SK-N-SH (cell line): ENCODE measurements at regions not wholly inside any gene's neighbourhood (a gene's known extent, or its start where the extent isn't known, plus 50 kb on each side); places are given as distances from the start of the nearest gene placed in this dataset.

ENCODE experiments used
- CTCF ChIA-PET: fragments of 300-600, 350-600 bp; formaldehyde crosslinking; extraction: SDS; loops from one replicate; lab custom pipeline; 2021; lab: Yijun Ruan, JAX
- POLR2A ChIA-PET: fragments of 350-600 bp; sonication (Branson Sonifier 250); formaldehyde crosslinking; extraction: SDS; loops from one replicate; lab custom pipeline; 2020; ENCODE audit warnings: antibody characterized with exemption, inconsistent platforms; lab: Yijun Ruan, JAX
- DNase-seq: peaks from one replicate; pipeline ENCODE4 v3.0.0; 2012
- H2AFZ ChIP-seq: fragments of 200-600 bp; sonication (generic); 2 replicates; pipeline ENCODE4 v1.8.1; 2016; ENCODE audit warnings: antibody characterized with exemption, mild to moderate bottlenecking, low read depth
- H3F3A ChIP-seq: fragments of 200-600 bp; sonication (generic); replicated peaks from 2 replicates; pipeline ENCODE3; 2016; ENCODE audit warnings: antibody characterized with exemption, mild to moderate bottlenecking; ENCODE audit not compliant: insufficient read depth
- H3K27ac ChIP-seq, 2 experiments: fragments of 200-500 bp in 1 of 2; fragments of 200-600 bp in 1 of 2; sonication (Bioruptor generic) in 1 of 2; sonication (generic), shearing (Covaris generic) in 1 of 2; 2 replicates each; pipeline versions ENCODE4 v1.5.1 to v1.6.1; 2014 to 2016; ENCODE audit warnings: low read depth in 2 of 2, inconsistent platforms in 1 of 2, low read length in 1 of 2, mild to moderate bottlenecking in 1 of 2, mixed read lengths in 1 of 2
- H3K27me3 ChIP-seq: fragments of 200-600 bp; sonication (generic), shearing (Covaris generic); 2 replicates; pipeline ENCODE4 v1.6.1; 2016; ENCODE audit warnings: mixed run types; ENCODE audit not compliant: insufficient read depth
- H3K36me3 ChIP-seq, 2 experiments: fragments of 200-500 bp in 1 of 2; fragments of 200-600 bp in 1 of 2; sonication (Bioruptor generic) in 1 of 2; sonication (generic) in 1 of 2; replicated peaks in 1 of 2; 2 replicates each; pipeline versions ENCODE3 to v1.5.1; 2014 to 2016; ENCODE audit warnings: low read length in 1 of 2, mild to moderate bottlenecking in 1 of 2; ENCODE audit not compliant: insufficient read depth in 2 of 2, control insufficient read depth in 1 of 2
- H3K4me1 ChIP-seq, 2 experiments: fragments of 200-500 bp in 1 of 2; fragments of 200-600 bp in 1 of 2; sonication (Bioruptor generic) in 1 of 2; sonication (generic), shearing (Covaris generic) in 1 of 2; 2 replicates each; pipeline versions ENCODE4 v1.5.1 to v1.6.1; 2014 to 2016; ENCODE audit warnings: low read depth in 1 of 2, low read length in 1 of 2, mixed run types in 1 of 2; ENCODE audit not compliant: insufficient read depth in 2 of 2, control insufficient read depth in 1 of 2
- H3K4me2 ChIP-seq: fragments of 200-600 bp; sonication (generic), shearing (Covaris generic); 2 replicates; pipeline ENCODE4 v1.6.1; 2017; ENCODE audit warnings: mixed run types
- H3K4me3 ChIP-seq, 2 experiments: fragments of 200-500 bp in 1 of 2; fragments of 200-600 bp in 1 of 2; sonication (Bioruptor generic) in 1 of 2; sonication (generic), shearing (Covaris generic) in 1 of 2; 2 replicates each; pipeline versions ENCODE4 v1.5.1 to v1.8.1; 2014 to 2016; ENCODE audit warnings: low read depth in 2 of 2, inconsistent platforms in 1 of 2, low read length in 1 of 2, mild to moderate bottlenecking in 1 of 2, mixed read lengths in 1 of 2, moderate library complexity in 1 of 2
- H3K79me2 ChIP-seq: fragments of 200-600 bp; sonication (generic); 2 replicates; pipeline ENCODE4 v1.8.1; 2017; ENCODE audit warnings: mild to moderate bottlenecking; ENCODE audit not compliant: insufficient read depth
- H3K9ac ChIP-seq: fragments of 200-600 bp; sonication (generic); 2 replicates; pipeline ENCODE4 v1.6.1; 2017; ENCODE audit warnings: mixed run types
- H3K9me2 ChIP-seq: fragments of 200-600 bp; sonication (generic); 2 replicates; pipeline ENCODE4 v1.6.1; 2017; ENCODE audit warnings: mixed run types
- H3K9me3 ChIP-seq: fragments of 200-600 bp; sonication (generic); 2 replicates; pipeline ENCODE4 v1.6.1; 2017; ENCODE audit warnings: mixed run types, mild to moderate bottlenecking, moderate library complexity
- H4K20me1 ChIP-seq: fragments of 200-600 bp; sonication (generic); 2 replicates; pipeline ENCODE4 v1.6.1; 2017; ENCODE audit warnings: mild to moderate bottlenecking, mixed run types; ENCODE audit not compliant: insufficient read depth
- JUND ChIP-seq: IDR thresholded peaks from 2 replicates; pipeline ENCODE4 v1.4.0; 2012
- POLR2AphosphoS5 ChIP-seq: IDR thresholded peaks from 2 replicates; pipeline ENCODE4 v1.6.1; 2012; ENCODE audit warnings: low read depth, low read length
- WGBS: methylation state at CpG from one replicate; pipeline ENCODE4 v1.1.6; 2017; ENCODE audit warnings: low lambda C conversion rate; 5-methylcytosine and 5-hydroxymethylcytosine counted together
- TF ChIP-seq, protein P1 (sequence below): IDR thresholded peaks from 2 replicates; pipeline ENCODE4; 2012

DNA sequence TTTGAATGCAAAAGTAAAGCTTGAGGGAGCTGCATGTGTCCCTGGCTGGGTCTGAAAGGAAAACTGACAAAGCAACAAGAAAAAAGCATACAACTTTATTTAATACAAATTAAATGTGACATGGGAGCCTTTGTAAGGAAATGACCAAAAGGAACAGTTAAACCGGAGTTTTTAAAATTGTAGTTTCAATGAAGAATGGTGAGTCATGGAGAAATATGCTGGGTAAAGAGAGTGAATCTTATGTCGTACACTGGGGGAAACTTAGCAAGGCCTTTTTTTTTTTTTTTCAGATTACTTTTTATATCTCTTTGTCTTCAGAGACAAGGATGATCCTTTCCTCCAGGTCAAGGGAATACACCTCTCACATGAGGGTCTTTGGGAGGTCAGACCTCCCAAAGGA, 50.1 kb upstream of the FBXL17 start:
- POLR2A ChIA-PET, result no interaction called here
- no peaks in the 10 kb centered on the region for H3K27me3 ChIP-seq
- no peaks in the 10 kb centered on the region for H3K9me3 ChIP-seq
- no peaks in the 10 kb centered on the region for H3K79me2 ChIP-seq
- no peaks in the 10 kb centered on the region for H3K9me2 ChIP-seq
- H2AFZ ChIP-seq, result peak overlapping the region; percentile 92; the same call in 1 of the 2 replicates
- no peak overlapping the region for H3K4me3 ChIP-seq
- 0 out of 4 replicates have a peak, but pooled peaks cover 0 to 8% of the 10 kb centered on the region in 2 experiments for H3K4me1 ChIP-seq
- peak overlapping the region in 1 of 2 experiments; percentile 69; a peak in 2 of 4 replicates for H3K27ac ChIP-seq
- 16% methylated on average over 2 of the region's 2 CpGs for WGBS
- TF ChIP-seq, protein P1, sequence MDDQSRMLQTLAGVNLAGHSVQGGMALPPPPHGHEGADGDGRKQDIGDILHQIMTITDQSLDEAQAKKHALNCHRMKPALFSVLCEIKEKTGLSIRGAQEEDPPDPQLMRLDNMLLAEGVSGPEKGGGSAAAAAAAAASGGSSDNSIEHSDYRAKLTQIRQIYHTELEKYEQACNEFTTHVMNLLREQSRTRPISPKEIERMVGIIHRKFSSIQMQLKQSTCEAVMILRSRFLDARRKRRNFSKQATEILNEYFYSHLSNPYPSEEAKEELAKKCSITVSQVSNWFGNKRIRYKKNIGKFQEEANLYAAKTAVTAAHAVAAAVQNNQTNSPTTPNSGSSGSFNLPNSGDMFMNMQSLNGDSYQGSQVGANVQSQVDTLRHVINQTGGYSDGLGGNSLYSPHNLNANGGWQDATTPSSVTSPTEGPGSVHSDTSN, result peak; percentile 29; the same call in 1 of the 2 replicates
- no peak for TF ChIP-seq POLR2AphosphoS5
- TF ChIP-seq JUND, result peak; percentile 17; the same call in 1 of the 2 replicates
- TF ChIP-seq, all 33 proteins: peak for 2
- Histone ChIP-seq H3K4me2 (peak overlapping the region; percentile 22; the same call in 1 of the 2 replicates), H3K36me3 (no peaks in the 10 kb centered on the region), H3K9ac (peak overlapping the region; percentile 12; the same call in 1 of the 2 replicates), H3F3A (peaks cover 12% of the 10 kb centered on the region), H4K20me1 (no peaks in the 10 kb centered on the region)
- no peak for DNase-seq
- CTCF ChIA-PET, result interaction anchor here (0.5 kb wide), 1 partner anchor 25 kb away, joined by 3 read pairs; no protein-coding TSS in a partner anchor
